WTC11 (cell line): ENCODE measurements at regions not wholly inside any gene's neighbourhood (a gene's known extent, or its start where the extent isn't known, plus 50 kb on each side); places are given as distances from the start of the nearest gene placed in this dataset.

Experiments
- ATAC-seq: fragments of 200-7000 bp; cut with Tn5 transposase; 2 replicates; pipeline ENCODE4 v1.10.0; 2021; ENCODE audit warnings: mild to moderate bottlenecking, moderate library complexity
- CTCF ChIA-PET: fragments of 300-600 bp; sonication (Branson Sonifier 250); formaldehyde crosslinking; loops from one replicate; lab custom pipeline; 2021; ENCODE audit warnings: antibody characterized with exemption; lab: Charles Lee
- POLR2A ChIA-PET: fragments of 350-600 bp; sonication (Branson Sonifier 250); formaldehyde crosslinking; loops from one replicate; lab custom pipeline; 2021; ENCODE audit warnings: antibody characterized with exemption; lab: Charles Lee
- DNase-seq: peaks from one replicate; pipeline ENCODE4 v3.0.0; 2021; ENCODE audit warnings: low spot score
- H3K27ac Mint-ChIP-seq: 2 replicates; pipeline ENCODE4 v1.8.0; 2021; ENCODE audit warnings: mixed read lengths
- H3K27me3 Mint-ChIP-seq: 2 replicates; pipeline ENCODE4 v1.8.0; 2021; ENCODE audit warnings: low read depth, mild to moderate bottlenecking, moderate library complexity, mixed read lengths
- H3K36me3 Mint-ChIP-seq: 2 replicates; pipeline ENCODE4 v1.8.0; 2021; ENCODE audit warnings: mixed read lengths
- H3K4me1 Mint-ChIP-seq: 2 replicates; pipeline ENCODE4 v1.8.0; 2022; ENCODE audit warnings: mixed read lengths
- H3K4me3 Mint-ChIP-seq: 2 replicates; pipeline ENCODE4 v1.8.0; 2021; ENCODE audit warnings: mild to moderate bottlenecking, moderate library complexity, mixed read lengths
- H3K9me3 Mint-ChIP-seq: 2 replicates; pipeline ENCODE4 v1.8.0; 2021; ENCODE audit warnings: mixed read lengths
- ATF1 ChIP-seq: sonication (generic); formaldehyde crosslinking; IDR thresholded peaks from 2 replicates; pipeline ENCODE4 v1.8.1; 2023; ENCODE audit warnings: mild to moderate bottlenecking, moderate library complexity, missing genetic modification reagents
- IRF2 ChIP-seq: sonication (generic); formaldehyde crosslinking; IDR thresholded peaks from 2 replicates; pipeline ENCODE4 v1.8.0; 2022; ENCODE audit warnings: low read depth, missing genetic modification reagents, borderline replicate concordance
- MYBL2 ChIP-seq: sonication (generic); formaldehyde crosslinking; IDR thresholded peaks from 2 replicates; pipeline ENCODE4 v1.8.1; 2023; ENCODE audit warnings: mild to moderate bottlenecking, moderate library complexity, missing genetic modification reagents
- PRRX2 ChIP-seq: fragments of 250-450 bp; sonication (Bioruptor Pico); IDR thresholded peaks from 2 replicates; pipeline ENCODE4 v1.8.0; 2021; ENCODE audit warnings: mild to moderate bottlenecking
- SP1 ChIP-seq: sonication (generic); formaldehyde crosslinking; conservative IDR thresholded peaks from 2 replicates; pipeline ENCODE4 v1.8.1; 2022; ENCODE audit warnings: missing genetic modification reagents
- ZNF121 ChIP-seq: sonication (generic); formaldehyde crosslinking; IDR thresholded peaks from 2 replicates; pipeline ENCODE4 v1.8.0; 2023; ENCODE audit warnings: missing genetic modification reagents
- ZNF317 ChIP-seq: sonication (generic); formaldehyde crosslinking; IDR thresholded peaks from 2 replicates; pipeline ENCODE4 v1.8.1; 2023; ENCODE audit warnings: low read depth, mild to moderate bottlenecking, moderate library complexity, missing genetic modification reagents, borderline replicate concordance
- TF ChIP-seq, protein P1 (sequence below): sonication (generic); formaldehyde crosslinking; conservative IDR thresholded peaks from 2 replicates; pipeline ENCODE4 v1.8.1; 2022; ENCODE audit warnings: mild to moderate bottlenecking, missing genetic modification reagents
- TF ChIP-seq, protein P2 (sequence below): sonication (generic); formaldehyde crosslinking; IDR thresholded peaks from 2 replicates; pipeline ENCODE4 v1.8.0; 2022; ENCODE audit warnings: mild to moderate bottlenecking, missing genetic modification reagents
- TF ChIP-seq, protein P3 (sequence below): fragments of 250-450 bp; sonication (Bioruptor Pico); IDR thresholded peaks from 2 replicates; pipeline ENCODE4 v1.8.0; 2021; ENCODE audit warnings: mild to moderate bottlenecking
- TF ChIP-seq, protein P4 (sequence below): sonication (generic); formaldehyde crosslinking; conservative IDR thresholded peaks from 2 replicates; pipeline ENCODE4 v1.8.1; 2023; ENCODE audit warnings: mild to moderate bottlenecking, low read depth, missing genetic modification reagents, moderate library complexity
- TF ChIP-seq, protein P5 (sequence below): sonication (generic); formaldehyde crosslinking; IDR thresholded peaks from 2 replicates; pipeline ENCODE4 v1.8.1; 2022; ENCODE audit warnings: missing genetic modification reagents, borderline replicate concordance

DNA sequence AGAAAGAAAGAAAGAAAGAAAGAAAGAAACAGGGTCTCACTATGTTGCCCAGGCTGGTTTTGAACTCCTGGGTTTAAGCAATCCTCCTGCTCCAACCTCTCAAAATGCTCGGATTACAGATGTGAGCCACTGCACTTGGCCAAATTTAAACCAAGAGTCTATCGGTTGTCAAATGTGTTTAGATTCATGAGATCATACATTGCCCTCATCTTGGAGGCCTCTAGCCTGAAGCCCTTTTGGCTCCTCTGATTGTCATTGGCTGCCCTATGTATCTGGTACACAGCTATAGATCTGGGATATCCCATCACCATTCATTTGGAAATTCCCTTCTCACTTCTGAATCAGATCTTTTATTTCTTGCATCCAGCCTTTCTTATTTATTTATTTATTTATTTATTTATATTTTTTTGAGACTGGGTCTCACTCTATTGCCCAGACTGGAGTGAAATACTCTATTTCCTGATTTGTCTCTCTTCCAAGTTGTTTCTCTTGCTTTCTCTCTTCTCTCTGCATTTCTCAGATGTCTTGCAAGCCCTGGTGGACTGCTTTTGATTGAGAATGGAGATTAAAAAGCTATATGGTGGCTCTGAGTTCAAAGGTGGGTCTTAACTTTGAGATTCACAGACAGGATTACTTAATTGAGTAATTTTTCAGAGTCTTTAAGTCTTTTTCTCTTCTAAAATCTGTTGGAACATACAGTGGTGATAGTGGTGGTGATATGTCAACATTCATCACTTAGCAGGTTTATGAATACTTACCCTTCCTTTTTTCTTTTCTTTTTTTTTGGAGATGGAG lies 121.9 kb downstream of the GJA1 start:
- TF ChIP-seq ZNF121 (CRISPR knock-in tag) (no peak), ATF1 (no peak), SP1 (CRISPR knock-in tag) (no peak), MYBL2 (no peak), IRF2 (CRISPR knock-in tag) (no peak)
- TF ChIP-seq, protein P1, sequence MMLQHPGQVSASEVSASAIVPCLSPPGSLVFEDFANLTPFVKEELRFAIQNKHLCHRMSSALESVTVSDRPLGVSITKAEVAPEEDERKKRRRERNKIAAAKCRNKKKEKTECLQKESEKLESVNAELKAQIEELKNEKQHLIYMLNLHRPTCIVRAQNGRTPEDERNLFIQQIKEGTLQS (CRISPR knock-in tag) = no peak
- TF ChIP-seq, protein P2, sequence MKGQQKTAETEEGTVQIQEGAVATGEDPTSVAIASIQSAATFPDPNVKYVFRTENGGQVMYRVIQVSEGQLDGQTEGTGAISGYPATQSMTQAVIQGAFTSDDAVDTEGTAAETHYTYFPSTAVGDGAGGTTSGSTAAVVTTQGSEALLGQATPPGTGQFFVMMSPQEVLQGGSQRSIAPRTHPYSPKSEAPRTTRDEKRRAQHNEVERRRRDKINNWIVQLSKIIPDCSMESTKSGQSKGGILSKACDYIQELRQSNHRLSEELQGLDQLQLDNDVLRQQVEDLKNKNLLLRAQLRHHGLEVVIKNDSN (CRISPR knock-in tag) = no peak
- TF ChIP-seq, protein P3, sequence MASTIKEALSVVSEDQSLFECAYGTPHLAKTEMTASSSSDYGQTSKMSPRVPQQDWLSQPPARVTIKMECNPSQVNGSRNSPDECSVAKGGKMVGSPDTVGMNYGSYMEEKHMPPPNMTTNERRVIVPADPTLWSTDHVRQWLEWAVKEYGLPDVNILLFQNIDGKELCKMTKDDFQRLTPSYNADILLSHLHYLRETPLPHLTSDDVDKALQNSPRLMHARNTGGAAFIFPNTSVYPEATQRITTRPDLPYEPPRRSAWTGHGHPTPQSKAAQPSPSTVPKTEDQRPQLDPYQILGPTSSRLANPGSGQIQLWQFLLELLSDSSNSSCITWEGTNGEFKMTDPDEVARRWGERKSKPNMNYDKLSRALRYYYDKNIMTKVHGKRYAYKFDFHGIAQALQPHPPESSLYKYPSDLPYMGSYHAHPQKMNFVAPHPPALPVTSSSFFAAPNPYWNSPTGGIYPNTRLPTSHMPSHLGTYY = no peak
- TF ChIP-seq, protein P4, sequence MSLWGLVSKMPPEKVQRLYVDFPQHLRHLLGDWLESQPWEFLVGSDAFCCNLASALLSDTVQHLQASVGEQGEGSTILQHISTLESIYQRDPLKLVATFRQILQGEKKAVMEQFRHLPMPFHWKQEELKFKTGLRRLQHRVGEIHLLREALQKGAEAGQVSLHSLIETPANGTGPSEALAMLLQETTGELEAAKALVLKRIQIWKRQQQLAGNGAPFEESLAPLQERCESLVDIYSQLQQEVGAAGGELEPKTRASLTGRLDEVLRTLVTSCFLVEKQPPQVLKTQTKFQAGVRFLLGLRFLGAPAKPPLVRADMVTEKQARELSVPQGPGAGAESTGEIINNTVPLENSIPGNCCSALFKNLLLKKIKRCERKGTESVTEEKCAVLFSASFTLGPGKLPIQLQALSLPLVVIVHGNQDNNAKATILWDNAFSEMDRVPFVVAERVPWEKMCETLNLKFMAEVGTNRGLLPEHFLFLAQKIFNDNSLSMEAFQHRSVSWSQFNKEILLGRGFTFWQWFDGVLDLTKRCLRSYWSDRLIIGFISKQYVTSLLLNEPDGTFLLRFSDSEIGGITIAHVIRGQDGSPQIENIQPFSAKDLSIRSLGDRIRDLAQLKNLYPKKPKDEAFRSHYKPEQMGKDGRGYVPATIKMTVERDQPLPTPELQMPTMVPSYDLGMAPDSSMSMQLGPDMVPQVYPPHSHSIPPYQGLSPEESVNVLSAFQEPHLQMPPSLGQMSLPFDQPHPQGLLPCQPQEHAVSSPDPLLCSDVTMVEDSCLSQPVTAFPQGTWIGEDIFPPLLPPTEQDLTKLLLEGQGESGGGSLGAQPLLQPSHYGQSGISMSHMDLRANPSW (CRISPR knock-in tag) = no peak
- ChIA-PET CTCF (no interaction called here), POLR2A (no interaction called here)
- Mint-ChIP-seq H3K27ac (no peak overlapping the region), H3K4me1 (peaks cover 2% of the 10 kb centered on the region; the same call in 1 of the 2 replicates), H3K27me3 (no peaks in the 10 kb centered on the region), H3K36me3 (peaks cover 5% of the 10 kb centered on the region; the same call in 1 of the 2 replicates), H3K9me3 (peaks cover 5% of the 10 kb centered on the region), H3K4me3 (no peak overlapping the region)
- ATAC-seq (no peak), DNase-seq (no peak)

DNA sequence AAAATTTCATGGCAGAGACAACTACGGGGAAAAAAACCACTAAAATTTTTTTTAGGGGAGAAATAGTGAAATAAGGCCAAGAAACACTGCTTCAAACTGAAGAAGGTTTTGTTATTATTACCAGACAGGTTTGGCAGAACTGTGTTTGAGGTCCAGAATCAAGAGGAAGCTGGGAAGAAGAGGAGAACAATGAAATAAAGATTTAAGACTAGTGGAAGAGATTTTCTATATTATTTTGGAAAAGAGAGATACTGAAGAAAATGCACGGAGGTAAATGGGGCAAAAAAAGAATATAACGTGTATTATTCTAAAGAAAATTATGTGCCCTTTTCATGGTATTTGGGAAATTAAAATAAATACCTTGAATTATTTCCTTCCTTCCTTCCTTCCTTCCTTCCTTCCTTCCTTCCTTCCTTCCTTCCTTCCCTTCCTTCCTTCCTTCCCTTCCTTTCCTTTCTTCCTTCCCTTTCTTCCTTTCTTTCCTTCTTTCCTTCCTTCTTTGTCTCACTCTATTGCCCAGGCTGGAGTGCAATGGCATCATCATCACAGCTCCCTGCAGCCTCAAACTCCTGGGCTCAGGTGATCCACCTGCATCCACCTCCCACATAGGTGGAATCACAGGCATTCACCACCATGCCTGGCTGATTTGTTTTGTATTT lies 124.3 kb downstream of the GJA1 start:
- Mint-ChIP-seq H3K27me3 (no peaks in the 10 kb centered on the region), H3K27ac (no peak overlapping the region), H3K4me3 (no peak overlapping the region), H3K4me1 (peaks cover 2% of the 10 kb centered on the region; the same call in 1 of the 2 replicates), H3K9me3 (peaks cover 21% of the 10 kb centered on the region), H3K36me3 (peaks cover 20% of the 10 kb centered on the region)
- no peak for ATAC-seq
- DNase-seq = no peak
- TF ChIP-seq ZNF121 (CRISPR knock-in tag) (0 out of 2 replicates have a peak, but pooled peaks have one; percentile 27), ZNF317 (CRISPR knock-in tag) (no peak)
- TF ChIP-seq, protein P5, sequence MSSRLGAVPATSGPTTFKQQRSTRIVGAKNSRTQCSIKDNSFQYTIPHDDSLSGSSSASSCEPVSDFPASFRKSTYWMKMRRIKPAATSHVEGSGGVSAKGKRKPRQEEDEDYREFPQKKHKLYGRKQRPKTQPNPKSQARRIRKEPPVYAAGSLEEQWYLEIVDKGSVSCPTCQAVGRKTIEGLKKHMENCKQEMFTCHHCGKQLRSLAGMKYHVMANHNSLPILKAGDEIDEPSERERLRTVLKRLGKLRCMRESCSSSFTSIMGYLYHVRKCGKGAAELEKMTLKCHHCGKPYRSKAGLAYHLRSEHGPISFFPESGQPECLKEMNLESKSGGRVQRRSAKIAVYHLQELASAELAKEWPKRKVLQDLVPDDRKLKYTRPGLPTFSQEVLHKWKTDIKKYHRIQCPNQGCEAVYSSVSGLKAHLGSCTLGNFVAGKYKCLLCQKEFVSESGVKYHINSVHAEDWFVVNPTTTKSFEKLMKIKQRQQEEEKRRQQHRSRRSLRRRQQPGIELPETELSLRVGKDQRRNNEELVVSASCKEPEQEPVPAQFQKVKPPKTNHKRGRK (CRISPR knock-in tag) = 0 out of 2 replicates have a peak, but pooled peaks have one; percentile 39
- CTCF ChIA-PET = no interaction called here
- POLR2A ChIA-PET = no interaction called here

DNA sequence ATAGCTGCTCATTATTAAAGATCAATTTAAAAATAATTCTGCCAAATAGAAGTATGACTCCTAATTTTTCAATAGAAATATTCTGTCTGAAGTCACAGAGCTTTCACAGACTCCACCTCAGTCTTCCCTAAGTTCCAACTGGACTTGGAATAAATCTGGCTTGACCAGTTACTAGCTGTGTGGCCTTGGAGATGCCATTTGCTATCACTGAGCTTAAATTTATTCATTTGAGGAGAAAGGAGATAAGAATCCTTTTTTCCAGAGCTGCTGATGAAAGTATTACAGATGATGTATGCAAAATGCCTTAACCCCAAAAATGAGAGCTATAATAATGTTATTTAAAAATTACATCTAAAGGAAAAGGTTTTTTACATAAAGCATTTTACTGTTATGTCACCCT lies 125.0 kb downstream of the GJA1 start:
- peaks cover 28% of the 10 kb centered on the region for H3K9me3 Mint-ChIP-seq
- CTCF ChIA-PET = no interaction called here
- TF ChIP-seq PRRX2 = no peak
- H3K27me3 Mint-ChIP-seq = no peaks in the 10 kb centered on the region
- peaks cover 27% of the 10 kb centered on the region for H3K36me3 Mint-ChIP-seq
- no peak overlapping the region for H3K27ac Mint-ChIP-seq
- POLR2A ChIA-PET = no interaction called here
- DNase-seq (no peak), ATAC-seq (no peak)
- H3K4me3 Mint-ChIP-seq = no peak overlapping the region
- peaks cover 2% of the 10 kb centered on the region; the same call in 1 of the 2 replicates for H3K4me1 Mint-ChIP-seq
